MM.1S (cell line): ENCODE measurements at regions not wholly inside any gene's neighbourhood (a gene's known extent, or its start where the extent isn't known, plus 50 kb on each side); places are given as distances from the start of the nearest gene placed in this dataset.

Experiments
- DNase-seq: peaks from one replicate; pipeline ENCODE4 v3.0.0-alpha.2; 2015
- H2AFZ ChIP-seq: fragments of 300-600 bp; sonication (generic); 2 replicates; pipeline ENCODE4 v1.6.0; 2016; ENCODE audit warnings: antibody characterized with exemption, low read length
- H3F3A ChIP-seq: fragments of 300-600 bp; sonication (generic); 2 replicates; pipeline ENCODE4 v1.6.1; 2016; ENCODE audit warnings: mild to moderate bottlenecking, antibody characterized with exemption, low read length, moderate library complexity, mixed read lengths; ENCODE audit not compliant: insufficient read depth
- H3K27ac ChIP-seq: fragments of 300-600 bp; sonication (generic); 2 replicates; pipeline ENCODE4 v1.5.1; 2016; ENCODE audit warnings: mild to moderate bottlenecking, low read length
- H3K27me3 ChIP-seq: fragments of 300-600 bp; sonication (generic); replicated peaks from 2 replicates; pipeline ENCODE4 v1.6.0; 2016; ENCODE audit warnings: low read length; ENCODE audit not compliant: insufficient read depth
- H3K36me3 ChIP-seq: fragments of 300-600 bp; sonication (generic); replicated peaks from 2 replicates; pipeline ENCODE4 v1.6.1; 2016; ENCODE audit warnings: mild to moderate bottlenecking, low read length, mixed read lengths; ENCODE audit not compliant: insufficient read depth
- H3K4me1 ChIP-seq: fragments of 300-600 bp; sonication (generic); 2 replicates; pipeline ENCODE4 v1.6.1; 2016; ENCODE audit warnings: low read length, mixed read lengths
- H3K4me2 ChIP-seq: fragments of 300-600 bp; sonication (generic); 2 replicates; pipeline ENCODE4 v1.6.0; 2016; ENCODE audit warnings: low read depth, low read length
- H3K4me3 ChIP-seq: fragments of 300-600 bp; sonication (generic); 2 replicates; pipeline ENCODE4 v1.5.1; 2016; ENCODE audit warnings: low read length, mixed read lengths
- H3K79me2 ChIP-seq: fragments of 300-600 bp; sonication (generic); 2 replicates; pipeline ENCODE4 v1.6.1; 2016; ENCODE audit warnings: mixed run types, low read length, mixed read lengths
- H3K9ac ChIP-seq: fragments of 300-600 bp; sonication (generic); 2 replicates; pipeline ENCODE4 v1.6.1; 2016; ENCODE audit warnings: low read length, mixed read lengths
- H3K9me2 ChIP-seq: fragments of 300-600 bp; sonication (generic); replicated peaks from 2 replicates; pipeline ENCODE4 v1.6.1; 2016; ENCODE audit warnings: mild to moderate bottlenecking, low read length, mixed read lengths; ENCODE audit not compliant: insufficient read depth
- H3K9me3 ChIP-seq: fragments of 300-600 bp; sonication (generic); replicated peaks from 2 replicates; pipeline ENCODE4 v1.6.1; 2016; ENCODE audit warnings: mild to moderate bottlenecking, low read length, mixed read lengths; ENCODE audit not compliant: insufficient read depth
- H4K20me1 ChIP-seq: fragments of 300-600 bp; sonication (generic); 2 replicates; pipeline ENCODE4 v1.6.1; 2016; ENCODE audit warnings: mild to moderate bottlenecking, low read length, moderate library complexity, mixed read lengths; ENCODE audit not compliant: insufficient read depth
- EZH2 ChIP-seq: fragments of 300-600 bp; sonication (generic); optimal IDR thresholded peaks from 2 replicates; pipeline ENCODE3; 2017; ENCODE audit warnings: low read depth, mild to moderate bottlenecking, antibody characterized with exemption, low read length, mixed read lengths
- EZH2phosphoT487 ChIP-seq: fragments of 300-600 bp; sonication (generic); IDR thresholded peaks from 2 replicates; pipeline ENCODE4 v1.6.1; 2018; ENCODE audit warnings: antibody characterized with exemption, low read length
- TF ChIP-seq, protein P1 (sequence below): fragments of 300-600 bp; sonication (generic); IDR thresholded peaks from 2 replicates; pipeline ENCODE4 v1.5.1; 2016; ENCODE audit warnings: antibody characterized with exemption, low read length, mixed read lengths

DNA sequence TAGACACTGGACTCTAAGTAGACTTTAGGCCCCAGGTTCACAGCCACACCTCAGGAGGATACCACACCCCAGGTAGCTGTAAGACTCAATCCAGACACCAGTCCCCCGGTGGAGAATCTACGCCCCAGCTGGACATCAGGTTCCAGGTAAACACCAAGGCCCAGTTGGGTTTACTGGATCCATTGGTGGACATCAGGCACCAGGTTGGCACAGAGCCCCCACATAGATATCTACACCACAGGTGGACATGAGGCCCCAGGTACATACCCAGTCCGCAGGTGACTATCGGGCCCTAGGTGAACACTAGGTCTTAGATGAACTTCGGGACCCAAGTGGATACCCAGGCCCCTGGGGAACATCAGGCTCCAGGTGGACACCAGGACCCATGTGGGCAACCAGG, 58.9 kb upstream of the SEPTIN5 start:
- H3F3A ChIP-seq = no peaks in the 10 kb centered on the region
- no peak for DNase-seq
- no peaks in the 10 kb centered on the region for H4K20me1 ChIP-seq
- H3K9me3 ChIP-seq = no peaks in the 10 kb centered on the region
- H2AFZ ChIP-seq = no peak overlapping the region
- no peaks in the 10 kb centered on the region for H3K4me1 ChIP-seq
- no peak overlapping the region for H3K27ac ChIP-seq
- TF ChIP-seq EZH2 (no peak), EZH2phosphoT487 (no peak)
- TF ChIP-seq, protein P1, sequence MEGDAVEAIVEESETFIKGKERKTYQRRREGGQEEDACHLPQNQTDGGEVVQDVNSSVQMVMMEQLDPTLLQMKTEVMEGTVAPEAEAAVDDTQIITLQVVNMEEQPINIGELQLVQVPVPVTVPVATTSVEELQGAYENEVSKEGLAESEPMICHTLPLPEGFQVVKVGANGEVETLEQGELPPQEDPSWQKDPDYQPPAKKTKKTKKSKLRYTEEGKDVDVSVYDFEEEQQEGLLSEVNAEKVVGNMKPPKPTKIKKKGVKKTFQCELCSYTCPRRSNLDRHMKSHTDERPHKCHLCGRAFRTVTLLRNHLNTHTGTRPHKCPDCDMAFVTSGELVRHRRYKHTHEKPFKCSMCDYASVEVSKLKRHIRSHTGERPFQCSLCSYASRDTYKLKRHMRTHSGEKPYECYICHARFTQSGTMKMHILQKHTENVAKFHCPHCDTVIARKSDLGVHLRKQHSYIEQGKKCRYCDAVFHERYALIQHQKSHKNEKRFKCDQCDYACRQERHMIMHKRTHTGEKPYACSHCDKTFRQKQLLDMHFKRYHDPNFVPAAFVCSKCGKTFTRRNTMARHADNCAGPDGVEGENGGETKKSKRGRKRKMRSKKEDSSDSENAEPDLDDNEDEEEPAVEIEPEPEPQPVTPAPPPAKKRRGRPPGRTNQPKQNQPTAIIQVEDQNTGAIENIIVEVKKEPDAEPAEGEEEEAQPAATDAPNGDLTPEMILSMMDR = no peak
- H3K9me2 ChIP-seq = no peaks in the 10 kb centered on the region
- no peaks in the 10 kb centered on the region for H3K79me2 ChIP-seq
- H3K27me3 ChIP-seq = no peaks in the 10 kb centered on the region
- H3K4me2 ChIP-seq = no peak overlapping the region
- H3K4me3 ChIP-seq = no peak overlapping the region
- H3K9ac ChIP-seq = no peak overlapping the region
- H3K36me3 ChIP-seq = no peaks in the 10 kb centered on the region

DNA sequence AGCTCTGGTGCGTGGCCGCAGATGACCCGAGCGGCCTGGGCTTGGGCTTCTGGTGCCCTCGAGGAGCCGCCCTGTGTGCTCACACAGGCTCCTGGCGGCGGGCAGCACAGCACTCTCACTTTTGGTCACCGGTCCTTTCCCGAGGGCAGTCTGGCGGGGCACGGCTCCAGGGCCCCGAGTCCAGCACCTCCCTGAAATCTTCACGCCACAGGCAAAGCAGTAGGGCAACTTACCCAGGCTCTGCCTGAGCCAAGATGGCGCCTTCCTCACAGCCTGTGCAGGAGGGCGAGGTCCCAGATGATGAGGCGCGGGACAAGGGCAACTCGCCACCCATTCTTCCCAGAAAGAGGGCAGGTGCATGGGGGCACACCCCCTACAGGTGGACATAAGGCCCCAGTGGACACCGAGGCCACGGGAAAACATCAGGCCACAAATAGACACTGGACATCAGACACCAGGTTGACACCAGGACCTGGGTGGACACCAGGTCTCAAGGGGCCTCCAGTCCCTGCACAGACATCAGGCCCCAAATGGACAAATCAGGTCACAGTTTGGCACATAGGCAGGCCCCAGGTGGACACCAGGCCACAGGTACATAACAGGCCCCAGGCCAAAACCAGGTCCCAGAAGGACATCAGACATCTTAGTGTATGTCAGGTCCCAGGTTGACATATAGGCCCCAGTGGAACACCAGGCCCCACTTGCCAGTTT, 57.6 kb upstream of the SEPTIN5 start:
- no peaks in the 10 kb centered on the region for H3K79me2 ChIP-seq
- no peak overlapping the region for H3K4me3 ChIP-seq
- no peak for DNase-seq
- no peaks in the 10 kb centered on the region for H3K4me1 ChIP-seq
- no peak overlapping the region for H3K27ac ChIP-seq
- no peaks in the 10 kb centered on the region for H3K9me2 ChIP-seq
- no peaks in the 10 kb centered on the region for H3F3A ChIP-seq
- H3K27me3 ChIP-seq = no peaks in the 10 kb centered on the region
- no peaks in the 10 kb centered on the region for H3K36me3 ChIP-seq
- TF ChIP-seq EZH2phosphoT487 (no peak), EZH2 (no peak)
- TF ChIP-seq, protein P1 = no peak
- no peak overlapping the region for H3K9ac ChIP-seq
- no peak overlapping the region for H3K4me2 ChIP-seq
- H3K9me3 ChIP-seq = no peaks in the 10 kb centered on the region
- no peak overlapping the region for H2AFZ ChIP-seq
- no peaks in the 10 kb centered on the region for H4K20me1 ChIP-seq

DNA sequence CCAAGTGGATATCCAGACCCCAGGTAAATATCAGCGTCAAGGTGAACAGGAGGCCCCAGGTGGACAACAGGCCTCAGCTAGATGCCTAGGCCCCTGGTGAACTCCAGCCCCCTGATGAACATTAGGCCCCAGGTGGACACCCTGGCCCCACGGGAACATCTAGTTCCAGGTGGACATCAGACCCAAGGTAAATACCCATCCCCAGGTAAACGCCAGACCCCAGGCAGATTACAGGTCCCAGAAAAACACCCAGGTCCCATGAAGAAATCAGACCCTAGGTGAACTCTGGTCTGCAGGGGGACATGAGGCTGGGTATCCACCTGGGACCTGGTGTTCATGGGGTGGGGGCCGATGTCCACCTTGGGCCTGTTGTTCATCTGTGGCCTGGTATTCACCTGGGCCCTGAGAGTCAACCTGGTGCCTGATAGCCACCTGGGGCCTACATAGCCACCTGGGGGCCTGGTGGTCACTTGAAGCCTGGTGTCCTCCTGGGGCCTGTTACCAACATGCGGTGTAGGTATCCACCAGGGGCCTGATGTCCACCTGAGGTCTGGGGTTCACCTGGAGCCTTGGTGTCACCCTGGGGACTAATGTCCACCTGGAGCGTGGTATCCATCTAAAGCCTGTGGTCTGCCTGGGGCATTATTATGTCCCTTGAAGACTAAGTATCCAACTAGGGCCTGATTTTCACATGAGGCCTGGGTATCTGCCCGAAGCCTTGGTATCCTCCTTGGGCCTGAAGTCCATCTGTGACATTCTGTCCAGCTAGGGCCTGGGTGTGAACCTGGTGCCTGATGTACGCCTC, 56.8 kb upstream of the SEPTIN5 start:
- no peaks in the 10 kb centered on the region for H3K36me3 ChIP-seq
- H3K4me1 ChIP-seq = no peaks in the 10 kb centered on the region
- H3F3A ChIP-seq = no peaks in the 10 kb centered on the region
- H2AFZ ChIP-seq = no peak overlapping the region
- no peak overlapping the region for H3K4me3 ChIP-seq
- H3K27ac ChIP-seq = no peak overlapping the region
- H3K27me3 ChIP-seq = 0 out of 2 replicates have a peak, but pooled peaks cover under 1% of the 10 kb centered on the region
- H3K79me2 ChIP-seq = no peaks in the 10 kb centered on the region
- no peaks in the 10 kb centered on the region for H3K9me3 ChIP-seq
- H3K4me2 ChIP-seq = no peak overlapping the region
- H3K9ac ChIP-seq = no peak overlapping the region
- TF ChIP-seq EZH2 = no peak
- TF ChIP-seq EZH2phosphoT487 = no peak
- TF ChIP-seq, protein P1 = no peak
- H3K9me2 ChIP-seq = no peaks in the 10 kb centered on the region
- H4K20me1 ChIP-seq = no peaks in the 10 kb centered on the region
- DNase-seq = no peak
